GM12878 (cell line): ENCODE measurements at regions not wholly inside any gene's neighbourhood (a gene's known extent, or its start where the extent isn't known, plus 50 kb on each side); places are given as distances from the start of the nearest gene placed in this dataset.

ENCODE experiments used
- BCL11A ChIP-seq: IDR thresholded peaks from 2 replicates; pipeline ENCODE4 v1.6.1; 2011; ENCODE audit warnings: low read depth, low read length
- CBFB ChIP-seq: IDR thresholded peaks from 2 replicates; pipeline ENCODE4 v1.6.1; 2016; ENCODE audit warnings: antibody characterized with exemption, low read depth
- CREM ChIP-seq: IDR thresholded peaks from 2 replicates; pipeline ENCODE4 v1.6.1; 2014; ENCODE audit warnings: antibody characterized with exemption, low read depth
- CTCF ChIP-seq, 3 experiments: IDR thresholded peaks in 2 of 3; conservative IDR thresholded peaks in 1 of 3; 2 replicates each; pipeline ENCODE4 v1.5.1; 2011; ENCODE audit warnings: low read depth in 3 of 3, low read length in 3 of 3, mild to moderate bottlenecking in 3 of 3, control low read depth in 2 of 3, moderate library complexity in 2 of 3, inconsistent platforms in 1 of 3, mixed read lengths in 1 of 3; ENCODE audit not compliant: control insufficient read depth in 2 of 3, insufficient read depth in 1 of 3; ENCODE audit errors: extremely low read depth in 1 of 3
- DPF2 ChIP-seq: fragments of 450-650 bp; IDR thresholded peaks from 2 replicates; pipeline ENCODE4 v1.6.1; 2017; ENCODE audit warnings: mild to moderate bottlenecking
- EED ChIP-seq: sonication (generic); IDR thresholded peaks from 2 replicates; pipeline ENCODE4 v1.6.1; 2016; ENCODE audit warnings: antibody characterized with exemption, low read depth
- EP300 ChIP-seq, 2 experiments: fragments of 150-350 bp in 1 of 2; IDR thresholded peaks; 2 replicates each; pipeline ENCODE4 v1.6.1; 2011 to 2012; ENCODE audit warnings: low read depth in 2 of 2, low read length in 2 of 2, borderline replicate concordance in 1 of 2, improper control_type of control experiment in 1 of 2, inconsistent platforms in 1 of 2; ENCODE audit not compliant: control insufficient read depth in 1 of 2
- GABPA ChIP-seq: IDR thresholded peaks from 2 replicates; pipeline ENCODE4 v1.6.1; 2014; ENCODE audit warnings: antibody characterized with exemption, low read depth, mild to moderate bottlenecking, inconsistent platforms
- GATAD2B ChIP-seq: fragments of 450-650 bp; conservative IDR thresholded peaks from 2 replicates; pipeline ENCODE4 v1.6.1; 2017; ENCODE audit warnings: low read depth, mild to moderate bottlenecking, moderate library complexity
- IRF4 ChIP-seq: IDR thresholded peaks from 2 replicates; pipeline ENCODE4 v1.6.1; 2011; ENCODE audit warnings: low read depth, low read length
- MEF2A ChIP-seq: IDR thresholded peaks from 2 replicates; pipeline ENCODE4 v1.6.1; 2011; ENCODE audit warnings: low read depth, mild to moderate bottlenecking, low read length, moderate library complexity; ENCODE audit not compliant: insufficient read depth
- NFIC ChIP-seq: IDR thresholded peaks from 2 replicates; pipeline ENCODE4 v1.6.1; 2012; ENCODE audit warnings: low read depth, mild to moderate bottlenecking, inconsistent platforms, low read length, moderate library complexity
- POU2F2 ChIP-seq: IDR thresholded peaks from 3 replicates; pipeline ENCODE4 v1.6.1; 2011; ENCODE audit warnings: low read depth, mild to moderate bottlenecking, low read length, borderline replicate concordance
- RELB ChIP-seq: fragments of 450-650 bp; IDR thresholded peaks from 2 replicates; pipeline ENCODE4 v1.6.1; 2017; ENCODE audit warnings: low read depth, mild to moderate bottlenecking, moderate library complexity
- SMAD1 ChIP-seq: fragments of 450-650 bp; IDR thresholded peaks from 2 replicates; pipeline ENCODE4 v1.6.1; 2018; ENCODE audit warnings: mild to moderate bottlenecking, low read depth; ENCODE audit not compliant: partially characterized antibody
- SRF ChIP-seq, 2 experiments: IDR thresholded peaks; 2 replicates each; pipeline ENCODE4 v1.6.1; 2011; ENCODE audit warnings: low read depth in 2 of 2, low read length in 2 of 2, mild to moderate bottlenecking in 1 of 2, moderate library complexity in 1 of 2
- TARDBP ChIP-seq: IDR thresholded peaks from 2 replicates; pipeline ENCODE4 v1.6.1; 2016; ENCODE audit warnings: borderline replicate concordance
- TBL1XR1 ChIP-seq: IDR thresholded peaks from 2 replicates; pipeline ENCODE4 v1.6.1; 2012; ENCODE audit warnings: low read depth, low read length, improper control_type of control experiment
- TCF12 ChIP-seq: IDR thresholded peaks from 2 replicates; pipeline ENCODE4 v1.6.1; 2011; ENCODE audit warnings: low read depth, mild to moderate bottlenecking, low read length
- TCF7 ChIP-seq: IDR thresholded peaks from 2 replicates; pipeline ENCODE4 v1.6.1; 2014; ENCODE audit warnings: antibody characterized with exemption, borderline replicate concordance
- WRNIP1 ChIP-seq: IDR thresholded peaks from 2 replicates; pipeline ENCODE4 v1.6.1; 2011; ENCODE audit warnings: low read depth, low read length, improper control_type of control experiment, borderline replicate concordance
- ZBTB33 ChIP-seq: fragments of 450-650 bp; IDR thresholded peaks from 2 replicates; pipeline ENCODE4 v1.6.1; 2017; ENCODE audit warnings: mild to moderate bottlenecking

GRCh38 chr1:169012416-169012815 lies 94.1 kb upstream of the ATP1B1 start (continued):
- TF ChIP-seq CTCF (IDR thresholded peaks at IDR 0.05 in 2 of 3, conservative IDR thresholded peaks at IDR 0.05 in 1 of 3; ENCODE audit: control insufficient read depth in 2 of 3, extremely low read depth in 1 of 3, insufficient read depth in 1 of 3, low read depth in 3 of 3, low read length in 3 of 3) (no peak), WRNIP1 (no peak), POU2F2 (0 out of 3 replicates have a peak, but pooled peaks have one; percentile 22), GATAD2B (peak; percentile 58), IRF4 (peak; percentile 79; the same call in 1 of the 2 replicates), TBL1XR1 (peak; percentile 50; the same call in 1 of the 2 replicates), DPF2 (peak; percentile 71), TARDBP (no peak), SMAD1 (peak; percentile 50), SRF (IDR thresholded peaks at IDR 0.05; ENCODE audit: low read depth in 2 of 2, low read length in 2 of 2) (peak in 1 of 2 experiments; percentile 63; a peak in 1 of 4 replicates), EED (peak; percentile 70), RELB (peak; percentile 76; the same call in 1 of the 2 replicates), CREM (peak; percentile 78), NFIC (peak; percentile 97), ZBTB33 (no peak), EP300 (IDR thresholded peaks at IDR 0.05; ENCODE audit: borderline replicate concordance in 1 of 2, control insufficient read depth in 1 of 2, low read depth in 2 of 2, low read length in 2 of 2) (peak; percentile 43 to 86; a peak in 2 of 4 replicates), CBFB (peak; percentile 50; the same call in 1 of the 2 replicates), BCL11A (peak; percentile 94), MEF2A (0 out of 2 replicates have a peak, but pooled peaks have one; percentile 53), TCF12 (0 out of 2 replicates have a peak, but pooled peaks have one; percentile 60), TCF7 (peak; percentile 54; the same call in 1 of the 2 replicates), GABPA (0 out of 2 replicates have a peak, but pooled peaks have one; percentile 35)
